Panc1 (cell line): ENCODE measurements at regions not wholly inside any gene's neighbourhood (a gene's known extent, or its start where the extent isn't known, plus 50 kb on each side); places are given as distances from the start of the nearest gene placed in this dataset.

ENCODE experiments used
- ATAC-seq: fragments of 200-7000 bp; cut with Tn5 transposase; 2 replicates; pipeline ENCODE4 v1.9.1; 2020; ENCODE audit warnings: mild to moderate bottlenecking, moderate library complexity
- BruUV-seq: library from RNA; stranded (reverse); fragments of 400-500 nt; replicated peaks from 2 replicates; lab custom pipeline; 2021; lab: Mats Ljungman, UMichigan
- CTCF ChIA-PET: fragments of 300-600 bp; sonication (Branson Sonifier 250); formaldehyde crosslinking; loops from one replicate; lab custom pipeline; 2022; ENCODE audit warnings: antibody characterized with exemption; lab: Charles Lee
- POLR2A ChIA-PET: fragments of 300-600 bp; sonication (Branson Sonifier 250); formaldehyde crosslinking; loops from one replicate; lab custom pipeline; 2022; ENCODE audit warnings: antibody characterized with exemption; lab: Charles Lee
- DNase-seq: peaks from one replicate; pipeline ENCODE4 v3.0.0-alpha.2; 2010; ENCODE audit warnings: low read depth, low spot score
- H3K27ac ChIP-seq: 2 replicates; pipeline ENCODE4 v1.5.1; 2011; ENCODE audit warnings: mild to moderate bottlenecking, low read length, inconsistent platforms
- H3K27me3 ChIP-seq: fragments of 200-500 bp; sonication (Bioruptor generic); 2 replicates; pipeline ENCODE4 v1.6.0; 2014; ENCODE audit warnings: low read length, inconsistent platforms; ENCODE audit not compliant: control insufficient read depth, insufficient read depth
- H3K36me3 ChIP-seq: fragments of 200-500 bp; sonication (Bioruptor generic); 2 replicates; pipeline ENCODE4 v1.5.1; 2014; ENCODE audit warnings: inconsistent platforms, mild to moderate bottlenecking, low read length, moderate library complexity; ENCODE audit not compliant: control insufficient read depth, insufficient read depth
- H3K4me1 ChIP-seq: 2 replicates; pipeline ENCODE4 v1.5.1; 2011; ENCODE audit warnings: inconsistent platforms, mild to moderate bottlenecking, low read length, moderate library complexity; ENCODE audit not compliant: control insufficient read depth, insufficient read depth
- H3K4me3 ChIP-seq, 2 experiments: 2 replicates each; pipeline ENCODE4 v1.5.1; 2011 to 2012; ENCODE audit warnings: low read depth in 2 of 2, low read length in 2 of 2, mild to moderate bottlenecking in 2 of 2, inconsistent platforms in 1 of 2, moderate library complexity in 1 of 2
- H3K9me3 ChIP-seq: fragments of 200-500 bp; sonication (Bioruptor generic); 2 replicates; pipeline ENCODE4 v1.5.1; 2014; ENCODE audit warnings: low read depth, mild to moderate bottlenecking, inconsistent platforms, low read length, moderate library complexity; ENCODE audit not compliant: control insufficient read depth, insufficient read depth
- POLR2AphosphoS5 ChIP-seq: IDR thresholded peaks from 2 replicates; pipeline ENCODE4 v1.6.1; 2012; ENCODE audit warnings: mild to moderate bottlenecking, low read depth, low read length, moderate library complexity
- SIN3A ChIP-seq: IDR thresholded peaks from 2 replicates; pipeline ENCODE4 v1.6.1; 2012; ENCODE audit warnings: low read depth, mild to moderate bottlenecking, low read length, moderate library complexity, borderline replicate concordance; ENCODE audit not compliant: insufficient read depth
- TCF7L2 ChIP-seq: IDR thresholded peaks from 2 replicates; pipeline ENCODE4 v1.6.1; 2011; ENCODE audit warnings: mild to moderate bottlenecking, low read depth, low read length, inconsistent platforms
- in situ Hi-C: cut with HindIII; loops from 2 replicates; pipeline ENCODE4 v1.10.0; 2016; ENCODE audit warnings: low sequenced_read_pairs, low pct_unique_long_range_greater_than_20kb
- intact Hi-C: fragments of 100-400 bp; cut with micrococcal nuclease; formaldehyde crosslinking; loops from one replicate; pipeline ENCODE4 v1.10.0; 2022; ENCODE audit not compliant: unreplicated experiment
- TF ChIP-seq, protein P1 (sequence below): fragments of 450-650 bp; IDR thresholded peaks from 2 replicates; pipeline ENCODE4 v1.5.1; 2017; ENCODE audit warnings: mild to moderate bottlenecking
- TF ChIP-seq, protein P2 (sequence below), 2 experiments: IDR thresholded peaks; 2 replicates each; pipeline ENCODE4 v1.6.1; 2011 to 2012; ENCODE audit warnings: low read depth in 2 of 2, control low read depth in 1 of 2, low read length in 1 of 2, mild to moderate bottlenecking in 1 of 2, moderate library complexity in 1 of 2; ENCODE audit not compliant: insufficient read depth in 1 of 2

DNA sequence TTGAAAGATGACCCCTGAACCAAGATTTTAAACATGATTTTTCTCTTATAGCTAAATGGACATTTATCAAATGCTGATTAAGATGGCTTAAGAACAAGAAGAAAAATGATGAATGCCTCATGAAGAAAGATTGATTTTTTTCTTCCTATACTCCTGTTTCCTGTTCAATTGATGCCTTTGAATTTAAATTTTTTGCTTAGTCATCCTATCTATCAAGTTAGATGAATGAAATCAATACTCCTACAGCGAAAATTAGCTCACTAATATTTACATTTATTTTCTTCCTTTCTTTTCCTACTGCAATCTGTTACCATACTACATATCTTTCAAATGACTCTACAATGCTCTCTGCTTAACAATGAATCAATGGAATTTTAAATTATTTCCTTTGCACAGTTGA lies 773.6 kb upstream of the DIAPH2 start:
- no TSS peak for BruUV-seq
- Histone ChIP-seq H3K27ac (no peak overlapping the region), H3K4me3 (no peak overlapping the region), H3K4me1 (no peaks in the 10 kb centered on the region), H3K27me3 (no peaks in the 10 kb centered on the region), H3K36me3 (no peaks in the 10 kb centered on the region), H3K9me3 (no peaks in the 10 kb centered on the region)
- POLR2A ChIA-PET = no interaction called here
- CTCF ChIA-PET = no interaction called here
- in situ Hi-C loops (no loop called here), intact Hi-C loops (no loop called here)
- no peak for DNase-seq
- no peak for TF ChIP-seq SIN3A
- no peak for TF ChIP-seq POLR2AphosphoS5
- TF ChIP-seq, protein P1, sequence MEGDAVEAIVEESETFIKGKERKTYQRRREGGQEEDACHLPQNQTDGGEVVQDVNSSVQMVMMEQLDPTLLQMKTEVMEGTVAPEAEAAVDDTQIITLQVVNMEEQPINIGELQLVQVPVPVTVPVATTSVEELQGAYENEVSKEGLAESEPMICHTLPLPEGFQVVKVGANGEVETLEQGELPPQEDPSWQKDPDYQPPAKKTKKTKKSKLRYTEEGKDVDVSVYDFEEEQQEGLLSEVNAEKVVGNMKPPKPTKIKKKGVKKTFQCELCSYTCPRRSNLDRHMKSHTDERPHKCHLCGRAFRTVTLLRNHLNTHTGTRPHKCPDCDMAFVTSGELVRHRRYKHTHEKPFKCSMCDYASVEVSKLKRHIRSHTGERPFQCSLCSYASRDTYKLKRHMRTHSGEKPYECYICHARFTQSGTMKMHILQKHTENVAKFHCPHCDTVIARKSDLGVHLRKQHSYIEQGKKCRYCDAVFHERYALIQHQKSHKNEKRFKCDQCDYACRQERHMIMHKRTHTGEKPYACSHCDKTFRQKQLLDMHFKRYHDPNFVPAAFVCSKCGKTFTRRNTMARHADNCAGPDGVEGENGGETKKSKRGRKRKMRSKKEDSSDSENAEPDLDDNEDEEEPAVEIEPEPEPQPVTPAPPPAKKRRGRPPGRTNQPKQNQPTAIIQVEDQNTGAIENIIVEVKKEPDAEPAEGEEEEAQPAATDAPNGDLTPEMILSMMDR = no peak
- TF ChIP-seq, protein P2, sequence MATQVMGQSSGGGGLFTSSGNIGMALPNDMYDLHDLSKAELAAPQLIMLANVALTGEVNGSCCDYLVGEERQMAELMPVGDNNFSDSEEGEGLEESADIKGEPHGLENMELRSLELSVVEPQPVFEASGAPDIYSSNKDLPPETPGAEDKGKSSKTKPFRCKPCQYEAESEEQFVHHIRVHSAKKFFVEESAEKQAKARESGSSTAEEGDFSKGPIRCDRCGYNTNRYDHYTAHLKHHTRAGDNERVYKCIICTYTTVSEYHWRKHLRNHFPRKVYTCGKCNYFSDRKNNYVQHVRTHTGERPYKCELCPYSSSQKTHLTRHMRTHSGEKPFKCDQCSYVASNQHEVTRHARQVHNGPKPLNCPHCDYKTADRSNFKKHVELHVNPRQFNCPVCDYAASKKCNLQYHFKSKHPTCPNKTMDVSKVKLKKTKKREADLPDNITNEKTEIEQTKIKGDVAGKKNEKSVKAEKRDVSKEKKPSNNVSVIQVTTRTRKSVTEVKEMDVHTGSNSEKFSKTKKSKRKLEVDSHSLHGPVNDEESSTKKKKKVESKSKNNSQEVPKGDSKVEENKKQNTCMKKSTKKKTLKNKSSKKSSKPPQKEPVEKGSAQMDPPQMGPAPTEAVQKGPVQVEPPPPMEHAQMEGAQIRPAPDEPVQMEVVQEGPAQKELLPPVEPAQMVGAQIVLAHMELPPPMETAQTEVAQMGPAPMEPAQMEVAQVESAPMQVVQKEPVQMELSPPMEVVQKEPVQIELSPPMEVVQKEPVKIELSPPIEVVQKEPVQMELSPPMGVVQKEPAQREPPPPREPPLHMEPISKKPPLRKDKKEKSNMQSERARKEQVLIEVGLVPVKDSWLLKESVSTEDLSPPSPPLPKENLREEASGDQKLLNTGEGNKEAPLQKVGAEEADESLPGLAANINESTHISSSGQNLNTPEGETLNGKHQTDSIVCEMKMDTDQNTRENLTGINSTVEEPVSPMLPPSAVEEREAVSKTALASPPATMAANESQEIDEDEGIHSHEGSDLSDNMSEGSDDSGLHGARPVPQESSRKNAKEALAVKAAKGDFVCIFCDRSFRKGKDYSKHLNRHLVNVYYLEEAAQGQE (IDR thresholded peaks at IDR 0.05; ENCODE audit: insufficient read depth in 1 of 2, low read depth in 2 of 2, low read length in 1 of 2) = no peak
- no peak for TF ChIP-seq TCF7L2
- ATAC-seq = no peak

DNA sequence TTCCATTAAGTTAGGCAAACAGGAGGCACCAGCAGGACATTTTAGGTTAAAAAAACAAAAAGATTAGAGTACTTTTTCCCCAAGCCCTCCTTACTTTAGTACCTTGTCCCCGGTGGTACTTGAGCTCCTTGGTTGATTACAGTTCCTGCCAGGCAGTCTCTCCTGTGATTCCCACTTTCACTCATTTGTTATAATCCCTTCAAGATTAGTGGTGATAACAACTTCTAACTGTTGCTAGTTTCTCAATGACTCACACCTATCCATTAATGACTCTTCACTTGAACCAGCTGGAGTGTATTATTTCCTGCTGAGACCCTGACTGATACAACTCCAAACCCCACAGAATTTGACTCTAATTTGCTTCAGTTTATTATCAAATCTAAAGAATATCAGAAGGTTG lies 765.0 kb upstream of the DIAPH2 start:
- no peak overlapping the region for H3K4me3 ChIP-seq
- H3K36me3 ChIP-seq = no peaks in the 10 kb centered on the region
- H3K9me3 ChIP-seq = no peaks in the 10 kb centered on the region
- intact Hi-C loops (no loop called here), in situ Hi-C loops (no loop called here)
- TF ChIP-seq SIN3A (no peak), TCF7L2 (no peak), POLR2AphosphoS5 (no peak)
- TF ChIP-seq, protein P1 = no peak
- TF ChIP-seq, protein P2 (IDR thresholded peaks at IDR 0.05; ENCODE audit: insufficient read depth in 1 of 2, low read depth in 2 of 2, low read length in 1 of 2) = no peak
- no TSS peak for BruUV-seq
- H3K27me3 ChIP-seq = no peaks in the 10 kb centered on the region
- ChIA-PET CTCF (no interaction called here), POLR2A (no interaction called here)
- ATAC-seq = no peak
- no peak for DNase-seq
- no peaks in the 10 kb centered on the region for H3K4me1 ChIP-seq
- H3K27ac ChIP-seq = no peak overlapping the region
